HG02885 (cell line): ENCODE measurements at regions not wholly inside any gene's neighbourhood (a gene's known extent, or its start where the extent isn't known, plus 50 kb on each side); places are given as distances from the start of the nearest gene placed in this dataset.
"Not testable (repeated sequence)": the region's sequence is repeated elsewhere in the genome, so short reads cannot be mapped to it uniquely, and the experiment has no call there.

Experiments
- ATAC-seq: cut with Tn5 transposase; IDR thresholded peaks from one replicate; pipeline ENCODE4 v1.9.1; 2021; ENCODE audit warnings: mild to moderate bottlenecking; ENCODE audit not compliant: unreplicated experiment, poor library complexity

DNA sequence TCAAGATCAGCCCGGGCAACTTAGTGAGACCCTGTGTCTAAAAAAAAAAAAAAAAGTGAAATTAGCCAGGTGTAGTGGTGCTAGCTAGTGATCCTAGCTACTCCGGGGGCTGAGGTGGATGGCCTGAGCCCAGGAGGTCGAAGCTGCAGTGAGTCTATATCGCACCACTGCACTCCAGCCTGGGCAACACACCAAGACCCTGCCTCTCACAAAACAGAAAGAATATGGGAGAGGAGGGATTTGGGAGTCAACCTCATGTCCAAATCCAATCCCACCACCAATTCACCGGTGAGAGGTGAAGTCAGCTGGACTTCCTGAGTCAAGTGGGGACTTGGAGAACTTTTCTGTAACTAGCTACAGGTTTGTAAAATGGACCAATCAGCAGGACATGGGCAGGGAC, 80.5 kb upstream of the MFGE8 start:
- no peak for ATAC-seq

DNA sequence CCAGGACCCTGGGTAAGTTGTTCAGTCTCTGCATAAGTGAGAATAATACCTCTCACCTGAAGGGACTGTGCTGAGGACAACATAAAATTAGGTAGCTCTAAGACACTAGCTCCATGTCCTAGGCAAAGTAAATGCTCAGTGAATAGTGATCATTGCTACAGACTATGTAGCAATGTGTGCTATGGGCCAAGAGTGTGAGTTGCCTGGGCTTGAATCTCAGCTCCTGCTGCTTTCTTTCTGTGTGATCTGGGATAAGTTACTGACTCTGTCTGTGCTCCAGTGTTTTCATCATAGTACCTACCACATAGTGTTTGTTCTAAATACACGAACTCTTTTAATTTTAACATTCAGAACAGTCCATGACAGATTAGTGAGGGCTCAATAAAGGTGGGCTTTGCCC, 81.1 kb upstream of the MFGE8 start:
- ATAC-seq, result no peak

DNA sequence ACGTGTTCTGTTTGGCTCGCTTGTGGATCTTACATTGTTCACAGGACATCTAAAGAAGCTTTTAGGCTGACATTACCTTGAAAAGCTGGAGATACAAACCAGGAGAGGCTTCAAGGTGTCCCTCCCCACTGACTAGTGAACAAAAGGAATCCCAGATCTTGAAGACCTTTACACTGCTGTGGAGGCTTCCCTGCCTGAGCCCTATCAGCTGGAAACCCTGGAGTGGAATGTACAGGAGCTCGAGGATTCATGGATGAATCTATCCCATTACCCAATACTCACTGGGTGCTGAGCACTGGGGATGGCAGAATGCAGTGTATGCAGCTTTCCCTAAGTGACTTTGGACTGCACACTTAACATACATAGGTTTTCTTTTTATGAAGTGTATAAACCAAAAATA, 82.3 kb upstream of the MFGE8 start:
- ATAC-seq, result no peak

DNA sequence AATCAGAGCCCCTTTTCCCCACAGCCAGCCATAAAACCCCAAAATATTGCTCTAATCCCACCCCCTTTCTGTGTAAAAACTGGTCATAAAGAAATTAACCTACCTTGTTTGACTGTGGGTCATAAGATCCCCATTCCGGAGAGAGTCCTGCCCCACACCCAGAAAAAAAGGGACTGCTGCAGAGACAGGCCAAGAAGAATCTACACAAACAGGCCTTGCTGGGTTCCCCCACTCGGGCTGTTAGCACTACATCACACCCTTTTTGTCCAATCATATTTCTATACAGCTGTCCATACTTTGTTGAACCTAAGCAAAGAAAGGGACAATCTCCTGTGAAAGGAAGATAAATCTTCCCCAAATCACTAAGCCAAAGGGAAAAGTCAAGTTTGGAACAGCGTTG, 84.4 kb upstream of the MFGE8 start:
- no peak for ATAC-seq

DNA sequence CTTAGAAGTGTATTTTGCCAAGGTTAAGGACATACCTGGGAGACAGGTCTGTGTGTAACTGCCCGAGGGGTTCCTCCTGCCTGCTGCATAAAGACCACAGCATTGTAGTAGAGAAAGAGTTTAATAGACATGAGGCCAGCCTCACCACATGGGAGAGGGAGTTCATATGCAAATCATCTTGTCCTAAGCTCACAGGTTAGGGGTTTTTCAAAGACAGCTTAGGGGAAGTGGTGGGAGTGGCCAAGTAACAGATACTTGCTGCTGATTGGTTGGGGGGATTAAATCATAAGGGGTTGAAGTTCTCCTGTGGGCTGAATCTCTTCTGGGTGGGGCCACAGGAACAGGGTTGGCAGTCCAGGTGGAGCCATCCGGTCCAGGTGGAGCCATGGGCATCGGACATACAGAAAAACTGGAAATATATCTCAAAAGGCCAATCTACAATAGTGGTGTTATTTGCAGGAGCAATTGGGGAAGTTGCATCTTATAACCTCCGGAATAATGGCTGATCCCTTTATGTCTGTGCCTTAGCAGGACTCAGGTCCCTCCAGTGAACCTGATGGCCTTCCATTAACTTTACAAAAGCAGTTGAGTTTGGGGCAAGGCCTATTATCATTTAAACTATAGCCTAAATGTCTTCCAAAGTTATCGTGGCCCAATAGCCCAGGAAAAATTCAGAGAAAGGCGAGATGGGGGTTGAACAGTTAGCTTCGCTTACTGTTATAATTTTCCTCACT, 86.0 kb upstream of the MFGE8 start:
- no peak for ATAC-seq

DNA sequence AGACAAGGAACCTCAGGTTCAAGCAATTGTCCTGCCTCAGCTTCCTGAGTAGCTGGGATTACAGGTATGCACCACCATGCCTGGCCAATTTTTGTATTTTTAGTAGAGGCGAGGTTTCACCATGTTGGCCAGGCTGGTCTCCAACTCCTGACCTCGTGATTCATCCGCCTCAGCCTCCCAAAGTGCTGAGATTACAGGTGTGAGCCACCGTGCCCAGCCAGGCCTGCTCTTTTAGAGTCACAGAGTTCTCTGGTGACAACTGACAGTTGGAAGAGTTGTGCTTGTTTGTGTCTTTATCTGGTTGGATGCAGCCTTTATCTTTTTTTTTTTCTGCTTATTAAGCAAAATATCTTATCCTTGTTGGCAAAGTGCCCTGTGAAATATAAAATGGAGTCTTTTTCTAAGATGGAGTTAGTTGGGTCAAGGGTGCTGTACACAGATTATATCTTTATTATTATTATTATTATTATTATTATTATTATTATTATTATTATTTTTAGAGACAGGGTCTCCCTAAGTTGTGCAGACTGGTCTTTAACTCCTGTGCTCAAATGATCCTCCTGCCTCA, 86.5 kb upstream of the ABHD2 start:
- not testable (repeated sequence) for ATAC-seq

DNA sequence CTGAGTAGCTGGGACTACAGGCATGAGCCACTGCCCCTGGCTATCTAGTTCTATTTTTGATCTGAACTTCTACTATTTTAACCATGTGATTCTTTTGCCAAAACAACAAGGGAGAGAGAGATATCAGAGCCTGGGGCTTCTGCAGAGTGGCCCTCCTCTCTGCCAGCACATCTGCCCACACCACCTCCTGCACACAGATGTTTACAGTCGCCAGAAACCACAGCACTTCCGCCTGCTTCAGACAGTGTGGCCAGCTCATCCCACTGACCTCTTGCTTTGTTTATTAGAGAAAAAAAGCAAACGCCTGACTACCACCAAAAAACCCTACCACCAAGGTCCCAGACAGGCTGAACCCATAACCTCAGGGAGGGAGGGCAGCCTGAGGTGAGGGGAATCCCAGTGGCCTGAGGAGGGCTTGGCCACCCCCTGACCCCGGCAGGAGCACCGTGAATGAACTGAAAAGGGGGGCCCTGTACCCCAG, 85.9 kb upstream of the ABHD2 start:
- peak; percentile 84 for ATAC-seq

DNA sequence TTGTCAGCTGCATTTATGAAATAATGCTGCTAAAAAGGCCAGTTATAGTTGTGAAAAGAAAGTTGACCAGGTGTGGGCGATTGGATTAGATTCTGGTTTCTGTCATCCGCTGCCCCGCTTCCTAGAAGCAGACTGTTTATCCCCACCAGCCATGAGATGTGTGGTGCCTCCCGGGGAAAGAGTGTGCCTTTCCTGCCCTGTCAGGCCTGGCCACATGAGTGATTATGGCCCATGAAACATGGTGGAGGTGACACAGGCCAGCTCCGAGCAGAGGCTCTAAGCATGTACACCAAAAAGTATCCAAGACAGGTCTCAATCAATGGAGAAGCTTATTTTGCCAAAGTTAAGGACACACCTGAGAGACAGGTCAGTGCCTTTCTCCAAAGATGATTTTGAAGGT, 85.4 kb upstream of the ABHD2 start:
- peak; percentile 21 for ATAC-seq

DNA sequence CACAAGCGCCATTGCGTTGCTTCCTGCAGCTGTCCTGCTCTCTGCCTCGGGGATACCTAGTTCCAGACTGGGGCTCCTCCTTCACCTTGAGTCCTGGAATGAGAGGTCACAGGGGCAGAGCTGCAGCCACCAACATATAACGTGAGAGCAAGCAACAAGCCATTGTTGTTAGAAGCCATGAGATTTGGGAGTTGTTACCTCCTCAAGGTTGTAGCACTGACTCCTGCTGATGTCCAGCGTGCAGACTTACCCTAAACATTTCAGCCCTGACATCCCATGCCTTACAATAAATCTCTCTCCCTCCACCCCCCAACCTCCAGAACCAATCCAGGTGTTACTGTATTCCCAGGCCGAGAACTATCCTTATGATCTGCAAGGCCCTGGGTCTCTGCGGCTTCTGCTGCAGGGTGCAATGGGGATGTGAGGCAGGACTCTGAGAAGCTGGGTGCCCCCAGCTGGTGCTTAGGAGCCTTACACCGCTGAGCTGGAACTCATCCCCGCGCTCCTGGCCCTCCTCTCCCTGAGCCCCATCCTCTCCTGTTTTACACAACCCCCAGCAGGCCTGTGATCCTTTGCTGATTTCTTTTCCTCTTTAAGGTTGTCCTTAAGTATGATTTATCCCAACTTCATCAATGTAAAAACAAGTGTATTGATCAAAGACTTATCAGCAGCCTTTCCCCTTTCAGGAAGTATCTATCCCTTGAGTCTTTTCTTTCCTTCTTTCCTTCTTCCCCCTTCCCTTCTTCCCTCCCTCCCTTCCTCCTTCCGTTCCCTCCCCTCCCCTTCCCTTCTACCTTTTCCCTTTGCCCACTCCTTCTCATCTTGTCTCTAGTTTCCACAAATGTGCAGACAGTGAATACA, 84.2 kb upstream of the ABHD2 start:
- no peak for ATAC-seq

DNA sequence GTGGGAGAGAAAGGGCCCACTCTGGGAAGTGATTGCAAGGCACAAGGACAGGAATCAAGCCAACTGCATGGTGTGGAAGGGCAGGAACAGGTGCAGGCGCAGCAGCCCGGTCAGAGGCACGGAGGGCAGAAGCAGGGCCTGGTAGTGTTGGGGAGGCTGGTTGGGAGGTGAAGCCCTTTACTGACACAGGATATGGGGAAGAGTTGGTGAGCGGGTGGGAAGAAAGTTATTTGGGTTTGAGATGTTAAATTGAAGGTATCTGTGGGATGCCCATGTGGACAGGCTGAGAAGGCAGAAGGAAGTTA, 83.6 kb upstream of the ABHD2 start:
- no peak for ATAC-seq

DNA sequence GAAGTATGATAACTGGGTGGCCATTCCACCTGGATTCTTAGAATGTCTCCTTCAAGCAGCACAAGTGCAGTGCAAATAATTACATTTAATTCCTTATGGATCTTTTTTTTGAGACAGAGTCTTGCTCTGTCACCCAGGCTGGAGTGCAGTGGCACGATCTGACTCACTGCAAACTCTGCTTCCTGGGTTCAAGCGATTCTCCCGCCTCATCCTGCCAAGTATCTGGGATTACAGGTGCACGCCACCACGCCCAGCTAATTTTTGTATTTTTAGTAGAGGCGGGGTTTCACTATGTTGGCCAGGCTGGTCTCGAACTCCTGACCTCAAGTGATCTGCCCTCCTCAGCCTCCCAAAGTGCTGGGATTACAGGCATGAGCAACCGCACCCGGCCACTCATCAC, 80.7 kb upstream of the ABHD2 start:
- ATAC-seq, result not testable (repeated sequence)

DNA sequence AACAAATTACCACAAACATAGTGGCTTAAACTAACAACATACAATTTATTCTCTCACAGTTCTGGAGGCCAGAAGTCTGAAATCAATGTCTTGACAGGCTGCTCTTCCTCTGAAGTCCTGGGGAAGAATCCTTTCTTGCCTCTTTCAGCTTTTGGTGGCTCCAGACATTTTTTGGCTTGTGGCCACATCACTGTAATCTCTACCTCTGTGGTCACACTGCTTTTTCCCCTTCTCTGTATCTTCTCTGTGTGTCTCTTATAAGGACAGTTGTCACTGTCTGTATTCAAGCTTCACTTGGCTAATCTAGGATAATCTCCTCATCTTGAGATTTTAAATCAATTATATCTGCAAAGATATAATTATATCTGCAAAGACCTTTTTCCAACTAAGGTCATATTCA, 80.3 kb upstream of the ABHD2 start:
- ATAC-seq, result no peak

DNA sequence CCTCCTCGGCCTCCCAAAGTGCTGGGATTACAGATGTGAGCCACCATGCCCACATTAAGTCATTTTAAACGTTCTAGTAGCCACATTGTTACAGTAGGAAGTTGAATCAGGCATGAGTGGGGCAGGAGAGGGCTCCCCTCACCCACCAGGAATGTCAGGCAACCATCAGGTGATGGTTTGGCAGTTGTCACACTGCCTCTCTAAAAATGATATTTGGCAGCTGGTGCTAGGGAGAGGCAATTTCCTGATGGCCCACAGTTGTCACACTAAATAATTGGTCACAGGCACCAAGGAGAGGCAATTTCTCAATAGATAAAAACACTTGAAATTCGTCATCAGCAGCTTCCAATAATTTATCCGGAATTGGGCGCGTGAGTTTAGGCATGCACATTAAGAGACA, 79.2 kb upstream of the ABHD2 start:
- no peak for ATAC-seq

DNA sequence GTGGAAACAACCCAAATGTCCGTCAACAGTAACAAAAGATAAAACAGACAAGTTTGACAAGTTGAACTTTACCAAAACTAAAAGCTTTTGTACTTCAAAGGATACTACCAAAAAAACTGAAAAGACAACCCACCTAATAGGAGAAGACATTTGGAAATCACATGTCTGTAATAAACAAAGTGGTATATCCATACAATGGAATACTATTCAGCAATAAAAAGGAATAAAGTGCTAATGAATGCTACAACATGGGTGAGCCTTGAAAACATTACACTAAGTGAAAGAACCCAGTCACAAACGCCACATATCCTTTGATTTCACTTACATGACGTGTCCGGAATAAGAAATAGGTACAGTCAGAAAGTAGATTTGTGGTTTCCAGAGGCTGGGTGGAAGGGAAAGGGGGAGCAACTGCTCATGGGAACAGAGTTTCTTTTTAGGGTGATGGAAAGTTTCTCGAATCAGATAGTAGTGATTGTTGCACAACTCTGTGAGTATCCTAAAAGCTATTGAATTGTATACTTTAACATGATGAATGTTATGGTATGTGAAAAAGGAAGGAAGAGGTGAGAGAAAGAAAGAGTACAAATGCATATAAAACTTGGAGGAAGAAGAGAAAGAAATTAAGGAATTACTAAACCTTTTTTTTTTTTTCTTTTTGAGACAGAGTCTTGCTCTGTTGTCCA, 72.7 kb upstream of the ABHD2 start:
- ATAC-seq, result no peak

DNA sequence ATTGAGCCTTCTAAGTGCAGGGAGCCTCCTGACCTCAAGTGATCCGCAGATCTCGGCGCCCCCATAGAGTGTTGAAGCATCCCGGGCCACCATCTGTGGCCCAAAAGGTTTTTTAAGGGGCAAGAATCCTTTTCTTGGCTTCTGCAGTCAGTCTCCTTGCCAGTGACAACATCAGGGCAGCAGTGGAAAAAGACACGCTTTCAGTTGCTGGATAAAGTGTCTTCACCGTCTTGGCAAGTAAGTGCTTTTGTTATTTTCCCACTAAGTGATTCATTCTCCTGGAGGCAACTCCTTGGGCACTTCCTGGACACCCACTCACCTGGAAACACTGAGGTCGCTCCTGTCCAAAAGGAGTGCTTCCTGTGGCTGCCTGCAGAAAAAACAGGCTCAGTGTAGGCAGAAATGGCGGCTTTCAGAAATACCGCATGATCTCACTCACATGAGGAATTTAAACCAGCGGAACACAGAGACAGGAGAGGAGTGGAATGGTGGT, 71.7 kb upstream of the ABHD2 start:
- no peak for ATAC-seq

DNA sequence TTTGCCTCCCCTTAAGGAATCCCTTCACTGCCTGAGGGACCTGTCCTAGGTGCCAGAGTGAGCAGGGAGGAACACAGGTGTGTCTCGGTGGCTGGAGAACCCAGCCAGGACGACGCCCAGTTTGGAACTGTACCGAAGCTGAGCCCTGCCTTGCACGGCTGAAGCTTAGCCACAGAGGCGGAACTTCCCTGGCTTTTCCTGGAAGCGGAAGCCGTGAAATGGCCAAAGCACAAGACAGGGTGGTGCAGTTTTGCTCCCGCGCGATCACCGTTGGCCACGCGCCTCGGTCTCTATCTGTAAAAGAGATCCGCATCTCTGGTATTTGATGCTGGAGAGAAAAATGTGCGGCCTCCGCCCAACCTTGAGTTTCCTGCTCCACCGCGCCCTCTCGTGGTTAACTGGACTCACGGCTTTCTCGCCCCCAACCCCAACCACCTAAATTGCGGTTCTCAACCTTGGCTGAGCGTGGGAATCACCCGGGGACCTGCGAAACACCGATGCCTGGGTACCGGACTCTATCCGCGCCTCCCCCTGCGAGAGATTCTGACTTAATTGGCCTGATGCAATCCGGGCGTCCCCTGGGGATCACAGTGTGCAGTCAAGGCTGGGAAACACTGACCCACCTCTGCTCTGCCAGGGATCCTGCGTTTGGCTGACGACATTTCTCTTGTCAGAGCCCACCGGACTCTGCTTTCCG, 70.7 kb upstream of the ABHD2 start:
- ATAC-seq, result peak; percentile 70

DNA sequence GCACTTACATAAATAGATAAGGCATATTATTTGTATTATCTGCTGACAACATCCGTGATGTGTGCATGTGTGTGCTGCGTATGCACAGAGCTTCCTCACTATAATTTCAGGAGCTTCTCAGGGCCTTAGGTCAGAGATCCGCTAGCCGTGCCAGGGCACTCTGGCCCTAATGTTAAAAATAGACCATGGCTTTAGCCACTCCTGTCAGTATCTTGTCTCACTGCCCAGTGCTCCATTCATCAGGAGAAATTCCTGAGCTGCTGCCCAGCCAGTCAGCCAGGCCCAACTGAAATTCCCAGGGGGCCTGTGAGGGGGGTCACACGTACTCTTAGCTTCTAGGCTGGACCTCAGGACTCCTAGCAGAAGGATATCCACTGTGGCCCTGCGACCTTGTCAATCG, 70.0 kb upstream of the ABHD2 start:
- ATAC-seq, result no peak

DNA sequence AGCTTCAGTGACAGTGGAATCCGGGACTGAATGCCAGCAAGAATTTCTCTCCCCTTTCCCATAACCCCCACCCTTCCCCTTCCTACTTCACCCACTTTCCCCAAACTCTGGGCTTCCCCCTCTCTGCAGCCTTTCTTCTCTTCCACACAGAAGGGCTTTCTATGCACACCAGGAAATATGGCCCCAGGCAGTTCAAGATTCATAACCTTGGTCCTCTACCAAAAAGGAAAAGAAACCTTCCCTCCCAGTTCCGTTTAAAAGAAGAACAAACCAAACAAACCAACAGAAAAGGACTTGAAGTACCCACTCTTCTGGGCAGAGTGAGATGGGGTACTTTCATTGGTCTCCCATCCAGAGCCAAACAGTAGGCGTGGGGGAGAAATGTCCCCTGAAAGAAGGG, 68.8 kb upstream of the ABHD2 start:
- no peak for ATAC-seq

DNA sequence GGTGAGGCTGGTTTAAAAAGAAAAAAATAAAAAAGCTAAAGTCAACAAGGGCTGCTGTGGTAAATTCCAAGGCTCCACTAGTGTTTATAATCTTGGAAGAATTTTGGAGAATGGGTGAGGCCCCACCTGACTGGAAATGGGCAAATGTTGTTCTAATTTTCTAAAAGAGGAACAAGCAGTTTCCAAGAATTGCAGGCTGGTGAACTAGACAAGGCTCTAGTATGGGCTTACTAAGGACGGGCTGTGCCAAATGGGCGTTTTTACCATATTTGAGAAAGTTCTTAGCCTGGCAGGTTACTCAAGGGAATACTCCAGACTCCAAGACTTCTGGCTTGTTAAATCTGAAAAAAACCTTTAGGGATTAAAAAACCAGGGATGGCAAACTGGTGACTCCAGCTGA, 67.0 kb upstream of the ABHD2 start:
- ATAC-seq, result no peak

DNA sequence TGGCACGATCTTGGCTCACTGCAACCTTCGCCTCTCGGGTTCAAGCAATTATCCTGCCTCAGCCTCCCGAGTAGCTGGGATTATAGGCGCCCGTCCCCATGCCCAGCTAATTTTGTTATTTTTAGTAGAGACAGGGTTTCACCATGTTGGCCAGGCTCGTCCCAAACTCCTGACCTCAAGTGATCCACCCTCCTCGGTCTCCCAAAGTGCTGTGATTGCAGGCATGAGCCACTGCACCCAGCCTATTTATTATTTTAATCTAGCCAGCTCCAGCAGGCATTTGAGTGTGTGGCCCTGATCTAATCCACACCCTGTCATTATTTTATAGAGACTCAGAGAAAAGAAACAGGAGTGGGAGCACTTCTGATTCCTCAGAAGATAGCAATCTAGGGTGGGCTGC, 66.4 kb upstream of the ABHD2 start:
- ATAC-seq, result not testable (repeated sequence)
